ENCODE measurements at regions not wholly inside any gene's neighbourhood (a gene's known extent, or its start where the extent isn't known, plus 50 kb on each side); places are given as distances from the start of the nearest gene placed in this dataset.

- TF ChIP-seq SUZ12 (IDR thresholded peaks at IDR 0.05; ENCODE audit: extremely low read depth, insufficient read depth, insufficient read length), result no peak
- TF ChIP-seq ZNF274 (IDR thresholded peaks at IDR 0.05; ENCODE audit: low read depth, low read length), result no peak
- no peak for TF ChIP-seq YY1 (IDR thresholded peaks at IDR 0.05; ENCODE audit: insufficient read depth, insufficient read length)
Observed at GRCh38 chr3:75061806-75062205, 447.3 kb upstream of the CNTN3 start.

Data from NT2/D1 (cell line).